ENCODE measurements at regions not wholly inside any gene's neighbourhood (a gene's known extent, or its start where the extent isn't known, plus 50 kb on each side); places are given as distances from the start of the nearest gene placed in this dataset.
"Not testable (repeated sequence)": the region's sequence is repeated elsewhere in the genome, so short reads cannot be mapped to it uniquely, and the experiment has no call there.

- no peak for TF ChIP-seq CTCF (IDR thresholded peaks at IDR 0.05; ENCODE audit: low read depth, low read length)
- H3K4me3 ChIP-seq (ENCODE audit: low read depth, low read length), result no peak overlapping the region
Measured at GRCh38 chrX:55867181-55867651, 149.7 kb downstream of the RRAGB start.

DNA sequence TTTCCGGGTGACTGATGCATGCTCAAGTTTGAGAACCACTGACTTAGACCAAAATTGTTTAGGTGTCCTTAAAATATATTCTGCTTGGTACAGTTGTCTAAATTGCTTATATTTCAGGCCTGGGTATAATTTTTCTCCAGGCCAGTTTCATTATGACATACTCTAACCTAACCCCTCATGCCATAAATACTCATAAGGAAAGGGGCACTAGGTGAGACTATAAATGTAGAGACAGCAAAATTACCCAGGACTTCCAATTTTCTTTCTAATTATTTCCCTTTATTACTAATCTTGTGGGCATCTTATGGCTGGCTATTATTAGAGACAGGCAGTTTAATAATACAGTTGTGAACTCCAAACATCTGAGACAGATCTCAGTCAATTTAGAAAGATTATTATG, 150.2 kb downstream of the RRAGB start:
- no peak for TF ChIP-seq CTCF (IDR thresholded peaks at IDR 0.05; ENCODE audit: low read depth, low read length)
- no peak overlapping the region for H3K4me3 ChIP-seq (ENCODE audit: low read depth, low read length)

GRCh38 chrX:55874807-55875206, 157.3 kb downstream of the RRAGB start:
- TF ChIP-seq CTCF (IDR thresholded peaks at IDR 0.05; ENCODE audit: low read depth, low read length), result no peak
- no peak overlapping the region for H3K4me3 ChIP-seq (ENCODE audit: low read depth, low read length)

DNA sequence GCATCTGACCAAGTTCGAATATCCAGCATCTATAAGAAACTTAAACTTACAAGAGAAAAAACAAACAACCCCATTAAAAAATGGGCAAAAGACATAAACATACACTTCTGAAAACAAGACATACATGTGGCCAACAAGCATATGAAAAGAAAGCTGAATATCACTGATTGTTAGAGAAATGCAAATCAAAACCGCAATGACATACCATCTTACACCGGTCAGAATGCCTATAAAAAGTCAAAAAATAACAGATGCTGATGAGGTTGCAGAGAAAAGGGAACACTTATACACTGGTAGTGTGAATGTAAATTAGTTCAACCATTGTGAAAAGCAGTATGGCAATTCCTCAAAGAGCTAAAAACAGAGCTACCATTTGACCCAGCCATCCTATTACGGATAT, 166.0 kb downstream of the RRAGB start:
- H3K4me3 ChIP-seq (ENCODE audit: low read depth, low read length), result not testable (repeated sequence)

DNA sequence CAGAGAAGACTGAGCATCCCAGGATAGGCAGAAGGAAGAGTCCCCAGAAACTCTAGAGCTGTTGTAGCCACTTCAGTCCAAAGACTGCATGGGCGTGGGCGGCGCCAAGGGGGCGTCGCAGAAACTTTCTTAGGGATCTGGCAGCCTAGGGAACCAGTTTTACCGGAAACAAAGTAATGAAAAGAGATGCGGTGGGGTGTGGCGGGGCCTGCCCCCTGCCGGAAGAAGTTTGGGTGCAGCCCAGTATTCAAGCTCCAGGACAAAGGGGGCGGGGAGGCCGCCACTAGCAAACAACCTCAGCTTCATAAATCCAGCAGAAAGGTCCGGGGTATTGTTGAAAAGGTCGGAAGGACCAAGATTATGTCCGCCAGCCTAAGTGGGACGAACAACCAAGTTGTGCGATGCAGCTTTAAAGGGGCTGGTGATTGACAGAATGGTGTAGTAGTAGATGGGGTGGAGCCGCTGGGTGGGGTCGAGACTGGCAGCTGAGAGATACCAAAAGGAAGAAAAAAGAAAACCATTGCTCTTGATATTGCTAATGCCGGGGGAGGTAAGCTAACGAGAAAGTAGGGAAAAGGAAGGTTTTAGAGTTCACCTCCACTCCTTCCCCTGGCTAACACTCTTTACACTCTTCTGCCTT, 190.5 kb downstream of the RRAGB start:
- H3K4me3 ChIP-seq (ENCODE audit: low read depth, low read length), result peak overlapping the region; percentile 70
- peak; percentile 50 for TF ChIP-seq CTCF (IDR thresholded peaks at IDR 0.05; ENCODE audit: low read depth, low read length)

GRCh38 chrX:55908661-55909212, 191.2 kb downstream of the RRAGB start:
- no peak for TF ChIP-seq CTCF (IDR thresholded peaks at IDR 0.05; ENCODE audit: low read depth, low read length)

DNA sequence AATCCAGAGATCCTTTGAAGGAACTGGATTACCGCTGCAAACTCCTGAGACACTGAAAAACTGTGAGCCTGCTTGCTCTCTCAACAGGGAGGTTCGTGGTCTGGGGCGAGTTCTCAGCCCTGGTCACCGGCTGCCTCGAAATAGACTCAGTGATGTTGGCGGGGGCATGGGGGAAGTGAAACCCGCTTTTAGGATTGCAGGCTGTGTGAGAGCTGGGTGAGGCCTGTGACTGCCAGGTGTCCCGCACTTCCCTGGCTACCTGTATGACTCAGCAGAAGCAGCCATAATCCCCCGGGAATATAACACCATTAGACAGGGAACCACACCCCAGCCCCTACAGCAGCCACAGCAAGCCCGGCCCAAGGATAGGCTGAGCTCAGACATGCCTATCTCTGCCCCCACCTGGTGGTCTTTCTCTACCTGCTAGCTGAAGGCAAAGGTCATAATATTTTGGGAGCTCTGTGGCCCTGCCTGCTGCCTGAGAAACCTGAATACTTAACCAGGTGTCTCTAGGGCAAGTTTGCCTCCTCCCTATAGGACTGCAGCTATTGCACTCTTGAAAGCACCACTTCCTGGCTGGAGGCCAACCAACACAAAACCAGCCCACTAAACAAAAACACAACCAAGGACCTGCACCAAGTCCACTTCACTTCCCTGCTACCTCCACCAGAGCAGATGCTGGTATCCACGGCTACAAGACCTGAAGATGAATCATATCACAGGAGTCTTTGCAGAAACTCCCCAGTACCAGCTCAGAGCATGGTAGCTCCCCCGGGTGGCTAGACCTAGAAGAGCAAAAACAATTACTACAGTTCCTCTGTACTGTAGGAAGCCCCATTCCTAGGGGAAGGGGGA, 202.0 kb downstream of the RRAGB start:
- TF ChIP-seq CTCF (IDR thresholded peaks at IDR 0.05; ENCODE audit: low read depth, low read length), result no peak
- H3K4me3 ChIP-seq (ENCODE audit: low read depth, low read length), result no peak overlapping the region

More at GRCh38 chrX:55908661-55909212, 191.2 kb downstream of the RRAGB start:
- peak overlapping the region; percentile 70 for H3K4me3 ChIP-seq (ENCODE audit: low read depth, low read length)

Measured in WI38 (cell line).